ENCODE measurements at regions not wholly inside any gene's neighbourhood (a gene's known extent, or its start where the extent isn't known, plus 50 kb on each side); places are given as distances from the start of the nearest gene placed in this dataset.

- no peak for DNase-seq
Measured at GRCh38 chr16:73289232-73289631, 241.3 kb upstream of the ZFHX3 start.

GRCh38 chr16:73288520-73288919 is 240.6 kb upstream of the ZFHX3 start:
- DNase-seq: no peak

- no peak for DNase-seq
Measured at GRCh38 chr16:73287859-73288405, 240.0 kb upstream of the ZFHX3 start.

DNA sequence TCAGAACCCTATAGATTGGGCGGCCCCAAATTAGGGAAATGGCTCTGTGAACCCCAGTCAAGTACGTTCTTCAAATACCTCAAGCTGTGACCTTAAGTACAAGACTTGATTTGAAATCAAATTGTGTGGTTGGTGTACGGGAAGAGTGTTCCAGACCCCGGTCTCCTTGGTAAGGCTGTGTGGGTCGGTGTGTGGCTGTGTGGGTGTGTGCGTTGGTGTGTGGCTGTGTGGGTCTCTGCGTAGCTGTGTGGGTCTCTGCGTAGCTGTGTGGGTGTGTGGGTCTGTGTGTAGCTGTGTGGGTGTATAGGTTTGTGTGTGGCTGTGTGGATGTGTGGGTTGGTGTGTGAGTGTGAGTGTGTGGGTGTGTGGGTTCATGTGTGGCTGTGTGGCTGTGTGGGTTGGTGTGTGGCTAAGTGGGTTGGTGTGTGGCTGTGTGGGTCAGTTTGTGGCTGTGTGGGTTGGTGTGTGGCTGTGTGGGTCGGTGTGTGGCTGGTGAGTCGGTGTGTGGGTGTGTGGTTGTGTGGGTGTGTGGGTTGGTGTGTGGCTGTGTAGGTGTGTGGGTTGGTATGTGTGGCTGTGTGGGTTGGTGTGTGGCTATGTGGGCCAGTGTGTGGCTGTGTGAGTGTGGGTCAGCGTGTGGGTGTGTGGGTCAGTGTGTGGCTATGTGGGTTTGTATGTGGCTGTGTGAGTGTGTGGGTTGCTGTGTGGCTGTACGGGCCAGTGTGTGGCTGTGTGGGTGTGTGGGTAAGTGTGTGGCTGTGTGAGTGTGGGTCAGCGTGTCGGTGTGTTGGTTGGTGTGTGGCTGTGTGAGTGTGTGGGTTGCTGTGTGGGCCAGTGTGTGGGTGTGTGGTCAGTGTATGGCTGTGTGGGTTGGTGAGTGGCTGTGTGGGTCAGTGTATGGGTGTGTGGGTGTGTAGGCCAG is 238.7 kb upstream of the ZFHX3 start:
- no peak for DNase-seq

DNA sequence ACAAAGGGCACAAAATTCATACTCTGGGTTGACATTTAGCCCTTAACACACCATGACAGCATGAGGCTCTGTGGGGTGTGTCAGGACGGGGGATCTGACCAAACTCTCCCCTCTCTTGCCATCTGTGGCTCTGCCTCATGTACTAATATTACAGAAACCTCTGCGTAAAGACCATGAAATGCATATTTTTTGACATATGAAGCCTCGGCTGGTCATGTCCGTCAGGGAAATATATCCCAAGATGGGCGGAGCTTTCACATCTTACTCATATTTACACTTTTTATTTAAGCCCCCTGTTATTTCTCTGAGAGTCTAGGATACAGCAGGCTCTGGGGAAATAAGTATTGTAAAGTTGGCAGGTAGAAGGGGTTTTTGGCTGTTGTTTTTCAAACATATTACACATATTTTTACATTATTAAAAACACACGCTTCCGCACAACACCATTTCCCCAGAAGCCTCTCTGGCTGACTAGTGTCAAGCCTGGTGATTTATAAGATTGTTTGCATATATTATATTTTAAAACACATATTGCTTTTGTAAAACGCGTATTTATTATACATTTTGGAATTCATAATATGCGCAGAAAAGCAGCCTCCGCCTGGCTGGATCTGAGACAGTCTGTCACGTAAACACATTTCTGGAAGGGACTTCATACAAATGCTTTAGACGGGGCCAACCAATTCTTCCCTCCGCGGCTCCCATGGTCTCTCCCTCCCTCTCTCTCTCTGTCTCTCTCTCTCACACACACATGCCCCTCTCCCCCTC is 237.7 kb upstream of the ZFHX3 start:
- DNase-seq: no peak

DNA sequence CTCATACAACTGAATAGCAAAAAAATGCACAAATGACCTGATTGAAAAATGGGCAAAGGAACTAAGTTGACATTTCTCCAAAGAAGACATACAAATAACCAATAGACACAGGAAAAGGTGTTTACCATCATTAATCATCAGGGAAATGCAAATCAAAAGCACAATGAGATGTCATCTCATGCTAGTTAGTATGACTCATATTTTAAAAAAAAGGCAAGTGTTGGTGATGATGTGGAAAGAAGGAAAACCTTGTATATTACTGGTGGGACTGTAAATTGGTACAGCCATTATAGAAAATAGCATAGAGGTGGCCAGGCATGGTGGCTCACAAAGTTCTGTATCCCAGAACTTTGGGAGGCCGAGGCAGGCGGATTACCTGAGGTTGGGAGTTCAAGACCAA is 232.5 kb upstream of the ZFHX3 start:
- no peak for DNase-seq

DNA sequence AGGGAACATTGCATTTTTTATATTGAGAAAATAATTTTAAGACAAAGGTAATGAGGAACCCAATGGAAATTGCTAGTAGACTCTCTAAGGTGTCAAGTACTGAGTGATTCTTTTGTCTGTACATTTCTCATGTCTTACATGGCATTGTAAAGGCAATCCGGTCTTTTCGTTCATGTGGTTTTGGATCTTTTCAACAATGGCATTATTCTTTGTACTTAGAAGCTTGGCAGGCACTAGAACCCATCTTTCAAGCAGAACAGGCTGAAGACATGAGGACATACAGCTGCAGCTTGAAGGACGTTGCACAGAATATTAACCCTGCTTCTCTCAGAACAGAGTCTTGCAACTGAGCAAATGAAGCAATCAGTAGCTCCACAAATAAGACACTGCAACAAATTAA is 231.5 kb upstream of the ZFHX3 start:
- no peak for DNase-seq

- DNase-seq: no peak
Measured at GRCh38 chr16:73277071-73277470, 229.1 kb upstream of the ZFHX3 start.

DNA sequence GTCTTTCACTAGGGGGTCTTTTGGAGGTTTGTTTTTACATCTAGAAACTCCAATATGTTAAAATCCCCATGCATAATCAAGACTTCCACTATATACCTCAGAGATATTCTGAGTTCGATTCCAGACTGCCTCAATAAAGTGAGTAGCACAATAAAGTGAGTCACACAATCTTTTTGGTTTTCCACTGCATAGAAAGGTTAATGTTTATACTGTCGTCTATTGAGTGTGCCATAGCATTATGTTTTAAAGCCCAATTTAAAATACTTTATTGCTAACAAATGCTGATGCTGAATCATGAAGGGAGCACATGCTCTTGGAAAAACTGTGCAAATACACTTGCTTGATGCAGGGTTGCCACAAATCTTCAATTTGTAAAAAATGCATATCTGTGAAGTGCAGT is 227.5 kb upstream of the ZFHX3 start:
- no peak for DNase-seq

- no peak for DNase-seq
Measured at GRCh38 chr16:73275024-73275423, 227.1 kb upstream of the ZFHX3 start.

- DNase-seq: no peak
Measured at GRCh38 chr16:73274140-73274539, 226.2 kb upstream of the ZFHX3 start.

- DNase-seq: peak in 2 of 3 experiments; percentile 85 to 96
Measured at GRCh38 chr16:73268366-73268993, 220.6 kb upstream of the ZFHX3 start.

- no peak for DNase-seq
Measured at GRCh38 chr16:73265935-73266334, 218.0 kb upstream of the ZFHX3 start.

- no peak for DNase-seq
Measured at GRCh38 chr16:73265124-73265837, 217.4 kb upstream of the ZFHX3 start.

- no peak for DNase-seq
Measured at GRCh38 chr16:73262931-73263330, 215.0 kb upstream of the ZFHX3 start.

DNA sequence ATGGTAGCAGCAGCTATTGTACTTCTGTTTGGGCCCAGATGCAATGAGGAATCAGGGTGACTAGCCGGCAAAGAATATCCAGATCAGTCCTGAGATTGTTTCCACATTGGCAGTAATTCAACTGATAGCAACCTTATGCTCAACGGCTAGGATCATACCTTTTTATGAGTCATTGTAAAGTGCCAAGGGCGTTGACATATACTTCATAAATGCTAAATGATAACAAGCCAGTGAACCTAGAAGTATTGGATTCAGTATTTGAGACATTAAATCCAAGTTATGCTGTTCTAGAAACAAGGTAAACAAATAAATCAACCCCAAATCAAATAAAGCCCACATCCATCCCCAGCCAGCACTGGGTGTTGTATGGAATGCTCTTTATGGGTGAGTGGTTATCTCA is 207.1 kb upstream of the ZFHX3 start:
- peak in 1 of 3 experiments; percentile 25 for DNase-seq

GRCh38 chr16:73253922-73254480 is 206.1 kb upstream of the ZFHX3 start:
- no peak for DNase-seq

DNA sequence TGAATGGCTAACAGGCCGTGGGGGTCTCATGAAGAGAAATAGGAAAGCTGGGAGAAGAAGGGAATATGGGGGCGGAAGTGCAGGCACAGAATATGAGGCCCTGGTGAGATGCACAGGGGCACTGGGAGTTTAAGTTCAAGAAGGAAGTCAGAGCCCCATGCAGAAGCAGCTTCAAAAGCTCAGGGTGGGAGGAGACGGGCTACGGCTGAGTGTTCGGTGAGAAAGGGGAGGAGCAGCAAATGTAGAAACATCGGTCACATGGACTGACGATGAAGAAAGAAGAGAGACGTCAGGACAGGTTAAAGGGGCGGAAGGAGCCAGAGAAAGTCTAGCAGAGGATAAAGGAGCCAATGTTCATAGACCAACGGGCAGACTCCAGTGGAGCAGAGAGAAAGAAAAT is 204.5 kb upstream of the ZFHX3 start:
- DNase-seq: no peak

DNA sequence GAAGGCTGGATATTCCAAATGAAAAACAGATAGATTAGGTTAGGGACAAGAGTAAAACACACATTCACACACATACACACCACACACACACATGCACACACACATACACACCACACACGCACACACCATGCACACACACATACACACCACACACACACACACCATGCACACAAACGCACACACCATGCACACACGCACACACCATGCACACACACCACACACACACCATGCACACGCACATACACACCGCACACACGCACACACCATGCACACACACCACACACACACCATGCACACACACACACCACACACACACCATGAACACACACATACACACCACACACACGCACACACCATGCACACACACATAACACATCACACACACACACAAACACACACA is 203.7 kb upstream of the ZFHX3 start:
- no peak for DNase-seq

GRCh38 chr16:73248316-73248715 is 200.4 kb upstream of the ZFHX3 start:
- DNase-seq: no peak

DNA sequence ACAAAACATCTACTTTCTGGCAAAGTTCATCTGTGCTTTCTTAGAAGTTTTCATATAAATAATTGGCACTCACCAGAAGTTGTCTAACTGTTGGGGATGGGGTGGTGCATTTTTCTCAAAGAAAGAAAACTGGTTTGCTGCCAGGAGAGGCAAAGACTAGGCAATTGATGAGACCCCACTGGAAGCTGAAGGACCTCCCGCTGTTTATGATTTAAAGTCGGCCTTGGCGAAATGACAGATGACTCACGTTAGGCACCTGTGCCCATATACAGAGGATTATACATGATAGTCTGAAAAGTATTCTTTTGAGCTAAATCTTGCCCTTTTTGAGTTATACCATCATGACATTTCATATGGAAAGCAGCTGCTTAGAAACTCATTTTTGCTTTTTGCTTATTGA is 193.0 kb upstream of the ZFHX3 start:
- DNase-seq: peak in 2 of 3 experiments; percentile 18 to 69

- DNase-seq: no peak
Measured at GRCh38 chr16:73237601-73238000, 189.7 kb upstream of the ZFHX3 start.

Measured in NCI-H1417 (cell line).